Prostate gland (tissue), 2 donors: ENCODE measurements at regions not wholly inside any gene's neighbourhood (a gene's known extent, or its start where the extent isn't known, plus 50 kb on each side); places are given as distances from the start of the nearest gene placed in this dataset.

Experiments
- POLR2A ChIP-seq: fragments of 450-650 bp; IDR thresholded peaks from one replicate; pipeline ENCODE4 v1.6.1; 2016; ENCODE audit warnings: antibody characterized with exemption, mild to moderate bottlenecking
- POLR2AphosphoS5 ChIP-seq: sonication (generic); formaldehyde crosslinking; IDR thresholded peaks from one replicate; pipeline ENCODE4 v1.6.1; 2017; ENCODE audit warnings: antibody characterized with exemption
- TF ChIP-seq, protein P1 (sequence below), 4 experiments: fragments of 200-600 bp in 2 of 4; fragments of 450-650 bp in 2 of 4; sonication (generic) in 2 of 4; IDR thresholded peaks; 1 replicate in 3 of 4; 2 replicates in 1 of 4; pipeline ENCODE4 v1.5.1; 2016 to 2019; ENCODE audit warnings: antibody characterized with exemption in 4 of 4, mild to moderate bottlenecking in 2 of 4, moderate library complexity in 2 of 4

DNA sequence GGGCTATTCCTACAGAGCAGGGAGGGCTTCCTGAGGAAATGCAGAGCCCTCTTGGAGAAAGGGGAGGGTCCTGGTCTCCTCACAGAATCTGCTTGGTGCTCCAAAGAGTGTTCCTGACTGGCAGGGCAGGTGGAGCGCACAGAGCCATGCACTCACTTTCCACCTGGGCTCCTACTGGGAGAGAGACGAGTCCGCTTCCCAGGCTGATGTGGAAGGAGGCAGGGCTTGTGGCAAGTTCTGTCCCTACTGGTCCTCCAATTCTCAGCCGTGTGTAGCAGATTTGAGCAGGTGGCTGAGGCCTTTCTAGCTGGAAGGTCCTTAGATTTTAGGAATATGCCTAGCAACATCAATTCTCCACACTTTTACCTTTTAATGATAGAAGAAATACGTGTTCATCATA lies 111.5 kb upstream of the MKI67 start:
- TF ChIP-seq, protein P1, sequence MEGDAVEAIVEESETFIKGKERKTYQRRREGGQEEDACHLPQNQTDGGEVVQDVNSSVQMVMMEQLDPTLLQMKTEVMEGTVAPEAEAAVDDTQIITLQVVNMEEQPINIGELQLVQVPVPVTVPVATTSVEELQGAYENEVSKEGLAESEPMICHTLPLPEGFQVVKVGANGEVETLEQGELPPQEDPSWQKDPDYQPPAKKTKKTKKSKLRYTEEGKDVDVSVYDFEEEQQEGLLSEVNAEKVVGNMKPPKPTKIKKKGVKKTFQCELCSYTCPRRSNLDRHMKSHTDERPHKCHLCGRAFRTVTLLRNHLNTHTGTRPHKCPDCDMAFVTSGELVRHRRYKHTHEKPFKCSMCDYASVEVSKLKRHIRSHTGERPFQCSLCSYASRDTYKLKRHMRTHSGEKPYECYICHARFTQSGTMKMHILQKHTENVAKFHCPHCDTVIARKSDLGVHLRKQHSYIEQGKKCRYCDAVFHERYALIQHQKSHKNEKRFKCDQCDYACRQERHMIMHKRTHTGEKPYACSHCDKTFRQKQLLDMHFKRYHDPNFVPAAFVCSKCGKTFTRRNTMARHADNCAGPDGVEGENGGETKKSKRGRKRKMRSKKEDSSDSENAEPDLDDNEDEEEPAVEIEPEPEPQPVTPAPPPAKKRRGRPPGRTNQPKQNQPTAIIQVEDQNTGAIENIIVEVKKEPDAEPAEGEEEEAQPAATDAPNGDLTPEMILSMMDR (IDR thresholded peaks at IDR 0.05), result no peak
- TF ChIP-seq POLR2AphosphoS5 (no peak), POLR2A (no peak)
